ENCODE measurements at regions not wholly inside any gene's neighbourhood (a gene's known extent, or its start where the extent isn't known, plus 50 kb on each side); places are given as distances from the start of the nearest gene placed in this dataset.

GRCh38 chr15:69943637-69944036, 154.1 kb downstream of the TLE3 start:
- Histone ChIP-seq H3K4me2 (no peak overlapping the region), H3K9me2 (ENCODE audit: insufficient read depth) (no peaks in the 10 kb centered on the region), H3K27ac (no peak overlapping the region), H3K4me3 (no peak overlapping the region), H3K9me3 (ENCODE audit: insufficient read depth, low read depth) (no peaks in the 10 kb centered on the region), H2AFZ (no peak overlapping the region), H3K79me2 (ENCODE audit: low read depth) (no peaks in the 10 kb centered on the region), H3F3A (ENCODE audit: insufficient read depth, low read depth) (no peaks in the 10 kb centered on the region), H3K4me1 (replicated peaks; ENCODE audit: insufficient read depth) (no peaks in the 10 kb centered on the region), H4K20me1 (ENCODE audit: insufficient read depth) (no peaks in the 10 kb centered on the region), H3K36me3 (ENCODE audit: low read depth) (no peaks in the 10 kb centered on the region), H3K27me3 (ENCODE audit: insufficient read depth, low read depth) (0 out of 2 replicates have a peak, but pooled peaks cover 3% of the 10 kb centered on the region)
- no peak for TF ChIP-seq CTCF (conservative IDR thresholded peaks at IDR 0.05)
- TF ChIP-seq EZH2 (IDR thresholded peaks at IDR 0.05; ENCODE audit: low read depth) = no peak
- no peak for DNase-seq
- intact Hi-C loops (cut with micrococcal nuclease; ENCODE audit: unreplicated experiment) = no loop called here
- ChIA-PET POLR2A (ENCODE audit: unreplicated experiment) (no interaction called here), CTCF (no interaction called here)
- BruUV-seq (replicated peaks) = no TSS peak

GRCh38 chr15:69945729-69946128, 152.0 kb downstream of the TLE3 start:
- H3K4me1 ChIP-seq (replicated peaks; ENCODE audit: insufficient read depth) = no peaks in the 10 kb centered on the region
- TF ChIP-seq CTCF (conservative IDR thresholded peaks at IDR 0.05) (no peak), EZH2 (IDR thresholded peaks at IDR 0.05; ENCODE audit: low read depth) (no peak)
- H3F3A ChIP-seq (ENCODE audit: insufficient read depth, low read depth) = no peaks in the 10 kb centered on the region
- H3K9me3 ChIP-seq (ENCODE audit: insufficient read depth, low read depth) = no peaks in the 10 kb centered on the region
- BruUV-seq (replicated peaks) = no TSS peak
- H3K79me2 ChIP-seq (ENCODE audit: low read depth) = no peaks in the 10 kb centered on the region
- ChIA-PET POLR2A (ENCODE audit: unreplicated experiment) (no interaction called here), CTCF (no interaction called here)
- no peaks in the 10 kb centered on the region for H3K9me2 ChIP-seq (ENCODE audit: insufficient read depth)
- DNase-seq = no peak
- H3K4me2 ChIP-seq = no peak overlapping the region
- no peaks in the 10 kb centered on the region for H4K20me1 ChIP-seq (ENCODE audit: insufficient read depth)
- no peak overlapping the region for H2AFZ ChIP-seq
- H3K4me3 ChIP-seq = no peak overlapping the region
- intact Hi-C loops (cut with micrococcal nuclease; ENCODE audit: unreplicated experiment) = no loop called here
- no peaks in the 10 kb centered on the region for H3K36me3 ChIP-seq (ENCODE audit: low read depth)
- H3K27me3 ChIP-seq (ENCODE audit: insufficient read depth, low read depth) = 0 out of 2 replicates have a peak, but pooled peaks cover 3% of the 10 kb centered on the region
- H3K27ac ChIP-seq = no peak overlapping the region

GRCh38 chr15:69946870-69947269, 150.8 kb downstream of the TLE3 start:
- POLR2A ChIA-PET (ENCODE audit: unreplicated experiment) = no interaction called here
- Histone ChIP-seq H3K9me3 (ENCODE audit: insufficient read depth, low read depth) (no peaks in the 10 kb centered on the region), H3K36me3 (ENCODE audit: low read depth) (no peaks in the 10 kb centered on the region), H3K27me3 (ENCODE audit: insufficient read depth, low read depth) (0 out of 2 replicates have a peak, but pooled peaks cover 3% of the 10 kb centered on the region), H3K4me3 (no peak overlapping the region), H3K27ac (no peak overlapping the region), H3F3A (ENCODE audit: insufficient read depth, low read depth) (no peaks in the 10 kb centered on the region), H3K4me1 (replicated peaks; ENCODE audit: insufficient read depth) (0 out of 2 replicates have a peak, but pooled peaks cover 6% of the 10 kb centered on the region), H2AFZ (no peak overlapping the region), H3K4me2 (no peak overlapping the region), H3K79me2 (ENCODE audit: low read depth) (no peaks in the 10 kb centered on the region), H4K20me1 (ENCODE audit: insufficient read depth) (no peaks in the 10 kb centered on the region), H3K9me2 (ENCODE audit: insufficient read depth) (no peaks in the 10 kb centered on the region)
- CTCF ChIA-PET = no interaction called here
- BruUV-seq (replicated peaks) = no TSS peak
- intact Hi-C loops (cut with micrococcal nuclease; ENCODE audit: unreplicated experiment) = no loop called here
- TF ChIP-seq EZH2 (IDR thresholded peaks at IDR 0.05; ENCODE audit: low read depth) = no peak
- TF ChIP-seq CTCF (conservative IDR thresholded peaks at IDR 0.05) = no peak
- DNase-seq = no peak

Data from PC-9 (cell line).